ENCODE measurements at regions not wholly inside any gene's neighbourhood (a gene's known extent, or its start where the extent isn't known, plus 50 kb on each side); places are given as distances from the start of the nearest gene placed in this dataset.
"Not testable (repeated sequence)": the region's sequence is repeated elsewhere in the genome, so short reads cannot be mapped to it uniquely, and the experiment has no call there.

DNA sequence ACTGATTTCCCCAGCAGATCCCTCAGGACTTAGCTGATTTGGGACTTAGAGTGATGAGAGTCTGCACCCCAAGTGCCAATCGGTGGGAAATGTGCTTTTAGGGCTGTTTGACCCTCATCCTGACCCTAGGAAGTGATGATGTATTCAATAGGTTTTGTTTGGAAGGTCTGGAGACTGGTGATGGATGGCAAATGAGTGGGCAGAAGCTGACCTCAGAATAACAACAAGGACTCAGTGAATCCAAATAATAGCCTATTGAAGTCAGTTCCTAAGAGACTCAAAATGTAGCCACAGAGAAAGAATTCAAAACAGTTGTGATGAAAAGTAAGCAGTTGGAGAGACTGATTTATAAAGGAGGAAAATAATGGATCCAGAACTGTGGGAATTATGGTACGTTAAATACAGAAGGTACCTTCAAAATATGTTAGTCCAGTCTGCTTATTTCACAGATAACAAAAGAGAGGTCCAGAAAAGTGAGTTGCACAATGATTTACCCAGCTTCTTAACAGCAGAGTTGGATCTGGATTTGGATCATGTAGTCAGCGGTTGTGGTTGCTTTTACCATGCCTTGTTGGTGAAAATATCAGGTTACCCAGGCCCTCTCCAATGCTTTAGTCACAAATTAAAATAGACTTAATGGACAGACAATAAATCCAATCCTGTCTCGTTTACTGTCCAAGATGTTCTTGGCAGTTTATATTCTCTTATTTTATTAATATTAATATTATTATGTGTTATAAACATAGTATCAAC lies 123.0 kb upstream of the PTBP2 start:
- Histone ChIP-seq H3K9me3 (ENCODE audit: low read length) (no peaks in the 10 kb centered on the region), H3K4me1 (ENCODE audit: insufficient read depth, low read length, poor library complexity, severe bottlenecking) (no peaks in the 10 kb centered on the region), H3K4me3 (ENCODE audit: low read depth, low read length, poor library complexity, severe bottlenecking) (no peak overlapping the region), H3K9me2 (ENCODE audit: insufficient read depth, low read length) (no peaks in the 10 kb centered on the region), H3K4me2 (ENCODE audit: low read length) (no peak overlapping the region), H4K20me1 (ENCODE audit: insufficient read depth, low read length) (no peaks in the 10 kb centered on the region), H3K27ac (ENCODE audit: low read depth, low read length, poor library complexity, severe bottlenecking) (no peak overlapping the region), H2AFZ (ENCODE audit: low read length) (no peak overlapping the region), H3K79me2 (ENCODE audit: insufficient read depth, low read depth, low read length) (no peaks in the 10 kb centered on the region), H3K36me3 (ENCODE audit: insufficient read depth, low read length) (no peaks in the 10 kb centered on the region)
- BruUV-seq (replicated peaks), result no TSS peak
- ChIA-PET CTCF (ENCODE audit: unreplicated experiment) (no interaction called here), POLR2A (no interaction called here)
- intact Hi-C loops (cut with micrococcal nuclease; ENCODE audit: unreplicated experiment), result loop anchor here (5.0 kb wide), 1 partner anchor 249 kb away; no protein-coding TSS in a partner anchor
- no peak for DNase-seq (ENCODE audit: low spot score)
- TF ChIP-seq EZH2phosphoT487 (IDR thresholded peaks at IDR 0.05; ENCODE audit: borderline replicate concordance, low read depth, low read length), result no peak
- TF ChIP-seq, protein P1, sequence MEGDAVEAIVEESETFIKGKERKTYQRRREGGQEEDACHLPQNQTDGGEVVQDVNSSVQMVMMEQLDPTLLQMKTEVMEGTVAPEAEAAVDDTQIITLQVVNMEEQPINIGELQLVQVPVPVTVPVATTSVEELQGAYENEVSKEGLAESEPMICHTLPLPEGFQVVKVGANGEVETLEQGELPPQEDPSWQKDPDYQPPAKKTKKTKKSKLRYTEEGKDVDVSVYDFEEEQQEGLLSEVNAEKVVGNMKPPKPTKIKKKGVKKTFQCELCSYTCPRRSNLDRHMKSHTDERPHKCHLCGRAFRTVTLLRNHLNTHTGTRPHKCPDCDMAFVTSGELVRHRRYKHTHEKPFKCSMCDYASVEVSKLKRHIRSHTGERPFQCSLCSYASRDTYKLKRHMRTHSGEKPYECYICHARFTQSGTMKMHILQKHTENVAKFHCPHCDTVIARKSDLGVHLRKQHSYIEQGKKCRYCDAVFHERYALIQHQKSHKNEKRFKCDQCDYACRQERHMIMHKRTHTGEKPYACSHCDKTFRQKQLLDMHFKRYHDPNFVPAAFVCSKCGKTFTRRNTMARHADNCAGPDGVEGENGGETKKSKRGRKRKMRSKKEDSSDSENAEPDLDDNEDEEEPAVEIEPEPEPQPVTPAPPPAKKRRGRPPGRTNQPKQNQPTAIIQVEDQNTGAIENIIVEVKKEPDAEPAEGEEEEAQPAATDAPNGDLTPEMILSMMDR (conservative IDR thresholded peaks at IDR 0.05; ENCODE audit: low read length), result no peak

DNA sequence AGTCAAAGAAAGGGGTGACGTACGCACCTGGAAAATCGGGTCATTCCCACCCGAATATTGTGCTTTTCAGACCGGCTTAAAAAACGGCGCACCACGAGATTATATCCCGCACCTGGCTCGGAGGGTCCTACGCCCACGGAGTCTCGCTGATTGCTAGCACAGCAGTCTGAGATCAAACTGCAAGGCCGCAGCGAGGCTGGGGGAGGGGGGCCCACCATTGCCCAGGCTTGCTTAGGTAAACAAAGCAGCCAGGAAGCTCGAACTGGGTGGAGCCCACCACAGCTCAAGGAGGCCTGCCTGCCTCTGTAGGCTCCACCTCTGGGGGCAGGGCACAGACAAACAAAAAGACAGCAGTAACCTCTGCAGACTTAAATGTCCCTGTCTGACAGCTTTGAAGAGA lies 117.0 kb upstream of the PTBP2 start:
- intact Hi-C loops (cut with micrococcal nuclease; ENCODE audit: unreplicated experiment); H3K79me2 ChIP-seq (ENCODE audit: insufficient read depth, low read depth, low read length); DNase-seq (ENCODE audit: low spot score); POLR2A ChIA-PET; H3K4me3 ChIP-seq (ENCODE audit: low read depth, low read length, poor library complexity, severe bottlenecking); CTCF ChIA-PET (ENCODE audit: unreplicated experiment); BruUV-seq (replicated peaks); H3K9me2 ChIP-seq (ENCODE audit: insufficient read depth, low read length); H3K4me2 ChIP-seq (ENCODE audit: low read length); H3K4me1 ChIP-seq (ENCODE audit: insufficient read depth, low read length, poor library complexity, severe bottlenecking); H2AFZ ChIP-seq (ENCODE audit: low read length); H3K27ac ChIP-seq (ENCODE audit: low read depth, low read length, poor library complexity, severe bottlenecking); H3K36me3 ChIP-seq (ENCODE audit: insufficient read depth, low read length); H3K9me3 ChIP-seq (ENCODE audit: low read length); H4K20me1 ChIP-seq (ENCODE audit: insufficient read depth, low read length): not testable (repeated sequence)

DNA sequence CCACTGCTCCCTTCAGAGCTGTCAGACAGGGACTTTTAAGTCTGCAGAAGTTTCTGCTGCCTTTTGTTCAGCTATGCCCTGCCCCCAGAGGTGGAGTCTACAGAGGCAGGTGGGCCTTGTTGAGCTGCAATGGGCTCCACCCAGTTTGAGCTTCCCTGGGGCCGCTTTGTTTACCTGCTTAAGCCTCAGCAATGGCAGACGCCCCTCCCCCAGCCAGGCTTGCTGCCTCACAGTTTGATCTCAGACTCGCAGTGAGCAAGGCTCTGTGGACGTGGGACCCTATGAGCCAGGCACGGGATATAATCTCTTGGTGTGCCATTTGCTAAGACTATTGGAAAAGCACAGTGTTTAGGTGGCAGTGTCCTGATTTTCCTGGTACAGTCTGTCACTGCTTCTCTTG lies 104.2 kb upstream of the PTBP2 start:
- H3K79me2 ChIP-seq (ENCODE audit: insufficient read depth, low read depth, low read length); DNase-seq (ENCODE audit: low spot score); H3K27ac ChIP-seq (ENCODE audit: low read depth, low read length, poor library complexity, severe bottlenecking); H4K20me1 ChIP-seq (ENCODE audit: insufficient read depth, low read length); CTCF ChIA-PET (ENCODE audit: unreplicated experiment); BruUV-seq (replicated peaks); H3K4me2 ChIP-seq (ENCODE audit: low read length); H3K36me3 ChIP-seq (ENCODE audit: insufficient read depth, low read length); intact Hi-C loops (cut with micrococcal nuclease; ENCODE audit: unreplicated experiment); H3K9me2 ChIP-seq (ENCODE audit: insufficient read depth, low read length); H3K4me3 ChIP-seq (ENCODE audit: low read depth, low read length, poor library complexity, severe bottlenecking); H3K4me1 ChIP-seq (ENCODE audit: insufficient read depth, low read length, poor library complexity, severe bottlenecking); H2AFZ ChIP-seq (ENCODE audit: low read length); H3K9me3 ChIP-seq (ENCODE audit: low read length): not testable (repeated sequence)
- POLR2A ChIA-PET, result interaction anchor here (0.6 kb wide), 2 partner anchors 19 to 33 kb away, joined by 3 read pairs; no protein-coding TSS in a partner anchor

Measured in OCI-LY7 (cell line).